IMR-90 (cell line): ENCODE measurements at regions not wholly inside any gene's neighbourhood (a gene's known extent, or its start where the extent isn't known, plus 50 kb on each side); places are given as distances from the start of the nearest gene placed in this dataset.

Experiments used
- ATAC-seq: fragments of 200-7000 bp; cut with Tn5 transposase; 2 replicates; pipeline ENCODE4 v1.9.1; 2020; ENCODE audit warnings: low read depth, mild to moderate bottlenecking, moderate library complexity
- BruUV-seq: library from RNA; stranded (reverse); fragments of 400-500 nt; replicated peaks from 2 replicates; lab custom pipeline; 2021; lab: Mats Ljungman, UMichigan
- CTCF ChIA-PET: fragments of 300-600 bp; formaldehyde crosslinking; extraction: SDS; loops from one replicate; lab custom pipeline; 2021; ENCODE audit warnings: antibody characterized with exemption; lab: Yijun Ruan, JAX
- POLR2A ChIA-PET: fragments of 300-600 bp; sonication (Branson Sonifier 250); formaldehyde crosslinking; loops from one replicate; lab custom pipeline; 2022; ENCODE audit warnings: antibody characterized with exemption; ENCODE audit not compliant: unreplicated experiment; lab: Charles Lee
- DNase-seq: peaks from one replicate; pipeline ENCODE4 v3.0.0; 2013
- H2AFZ ChIP-seq: replicated peaks from 2 replicates; pipeline ENCODE3; 2013; ENCODE audit warnings: low read length, mild to moderate bottlenecking; ENCODE audit not compliant: poor library complexity
- H2AK5ac ChIP-seq: 2 replicates; pipeline ENCODE4 v1.6.1; 2013; ENCODE audit warnings: low read depth, low read length, inconsistent platforms
- H2AK9ac ChIP-seq: replicated peaks from 2 replicates; pipeline ENCODE3; 2013; ENCODE audit warnings: mild to moderate bottlenecking, low read depth, low read length, moderate library complexity; ENCODE audit not compliant: poor library complexity
- H2BK120ac ChIP-seq: 2 replicates; pipeline ENCODE4 v1.6.1; 2013; ENCODE audit warnings: low read depth, low read length, inconsistent platforms
- H2BK15ac ChIP-seq: 3 replicates; pipeline ENCODE4 v1.6.1; 2013; ENCODE audit warnings: low read depth, low read length, inconsistent platforms
- H2BK20ac ChIP-seq: 2 replicates; pipeline ENCODE4 v1.6.1; 2013; ENCODE audit warnings: low read depth, mild to moderate bottlenecking, inconsistent platforms, low read length, moderate library complexity
- H2BK5ac ChIP-seq: 2 replicates; pipeline ENCODE4 v1.6.1; 2013; ENCODE audit warnings: mild to moderate bottlenecking, low read depth, low read length, inconsistent platforms; ENCODE audit not compliant: poor library complexity, severe bottlenecking
- H3K14ac ChIP-seq: replicated peaks from 2 replicates; pipeline ENCODE4 v1.6.1; 2013; ENCODE audit warnings: low read depth, low read length, inconsistent platforms
- H3K18ac ChIP-seq: 2 replicates; pipeline ENCODE4 v1.6.1; 2013; ENCODE audit warnings: low read depth, low read length, control low read depth
- H3K23ac ChIP-seq: 2 replicates; pipeline ENCODE4 v1.6.1; 2013; ENCODE audit warnings: low read depth, low read length, inconsistent platforms
- H3K27ac ChIP-seq: 2 replicates; pipeline ENCODE4 v1.5.1; 2013; ENCODE audit warnings: mild to moderate bottlenecking, control low read depth, low read length; ENCODE audit not compliant: insufficient read depth
- H3K27me3 ChIP-seq: 2 replicates; pipeline ENCODE4 v1.6.1; 2013; ENCODE audit warnings: low read length; ENCODE audit not compliant: control insufficient read depth, insufficient read depth
- H3K36me3 ChIP-seq: 2 replicates; pipeline ENCODE4 v1.6.1; 2013; ENCODE audit warnings: low read length, mixed read lengths; ENCODE audit not compliant: control insufficient read depth, insufficient read depth
- H3K4ac ChIP-seq: 2 replicates; pipeline ENCODE4 v1.6.1; 2013; ENCODE audit warnings: low read depth, low read length, inconsistent platforms
- H3K4me1 ChIP-seq: 2 replicates; pipeline ENCODE4 v1.6.1; 2013; ENCODE audit warnings: low read length, mixed read lengths; ENCODE audit not compliant: control insufficient read depth, insufficient read depth
- H3K4me2 ChIP-seq: 2 replicates; pipeline ENCODE4 v1.6.1; 2013; ENCODE audit warnings: low read depth, mild to moderate bottlenecking, control low read depth, low read length, moderate library complexity
- H3K4me3 ChIP-seq: 2 replicates; pipeline ENCODE4 v1.5.1; 2013; ENCODE audit warnings: low read depth, mild to moderate bottlenecking, control low read depth, low read length, moderate library complexity; ENCODE audit not compliant: insufficient read depth
- H3K56ac ChIP-seq: 2 replicates; pipeline ENCODE4 v1.6.1; 2013; ENCODE audit warnings: low read length, inconsistent platforms; ENCODE audit not compliant: insufficient read depth; ENCODE audit errors: extremely low read depth
- H3K79me1 ChIP-seq, 2 experiments: 2 replicates each; pipeline ENCODE4 v1.6.1; 2013; ENCODE audit warnings: low read length in 2 of 2, inconsistent platforms in 1 of 2, low read depth in 1 of 2
- H3K9ac ChIP-seq: 2 replicates; pipeline ENCODE4 v1.6.1; 2013; ENCODE audit warnings: low read depth, low read length, control low read depth
- H3K9me1 ChIP-seq: 2 replicates; pipeline ENCODE4 v1.6.1; 2013; ENCODE audit warnings: low read length, inconsistent platforms; ENCODE audit not compliant: insufficient read depth
- H3K9me3 ChIP-seq: 2 replicates; pipeline ENCODE4 v1.6.1; 2013; ENCODE audit warnings: low read length; ENCODE audit not compliant: control insufficient read depth, insufficient read depth
- H4K20me1 ChIP-seq: 2 replicates; pipeline ENCODE4 v1.6.1; 2013; ENCODE audit warnings: low read length, inconsistent platforms; ENCODE audit not compliant: insufficient read depth
- H4K5ac ChIP-seq: 2 replicates; pipeline ENCODE4 v1.6.1; 2013; ENCODE audit warnings: mild to moderate bottlenecking, low read depth, low read length, control low read depth
- H4K8ac ChIP-seq, 2 experiments: 2 replicates each; pipeline ENCODE4 v1.6.1; 2013; ENCODE audit warnings: low read depth in 2 of 2, low read length in 2 of 2, control low read depth in 1 of 2, inconsistent platforms in 1 of 2
- H4K91ac ChIP-seq: 2 replicates; pipeline ENCODE4 v1.6.1; 2013; ENCODE audit warnings: low read depth, low read length, inconsistent platforms; ENCODE audit not compliant: insufficient read depth
- BHLHE40 ChIP-seq: fragments of 150-350 bp; IDR thresholded peaks from 2 replicates; pipeline ENCODE4 v1.6.1; 2016; ENCODE audit warnings: mild to moderate bottlenecking, low read depth, low read length
- CEBPB ChIP-seq: IDR thresholded peaks from 2 replicates; pipeline ENCODE4 v1.6.1; 2012; ENCODE audit warnings: low read depth, low read length, improper control_type of control experiment
- CHD1 ChIP-seq: IDR thresholded peaks from 2 replicates; pipeline ENCODE4 v1.6.1; 2012; ENCODE audit warnings: low read depth, low read length, improper control_type of control experiment
- CTCF ChIP-seq: conservative IDR thresholded peaks from 2 replicates; pipeline ENCODE4 v1.5.1; 2012; ENCODE audit warnings: mild to moderate bottlenecking, low read depth, low read length, improper control_type of control experiment
- ELK1 ChIP-seq: fragments of 150-350 bp; IDR thresholded peaks from 2 replicates; pipeline ENCODE4 v1.6.1; 2016; ENCODE audit warnings: low read depth, mild to moderate bottlenecking, low read length, moderate library complexity, borderline replicate concordance
- FOS ChIP-seq: fragments of 150-350 bp; IDR thresholded peaks from 2 replicates; pipeline ENCODE4 v1.6.1; 2016; ENCODE audit warnings: low read depth, low read length
- MAFK ChIP-seq: IDR thresholded peaks from 2 replicates; pipeline ENCODE4 v1.6.1; 2012; ENCODE audit warnings: low read depth, low read length, improper control_type of control experiment
- MAZ ChIP-seq: IDR thresholded peaks from 2 replicates; pipeline ENCODE4 v1.6.1; 2012; ENCODE audit warnings: low read depth, mild to moderate bottlenecking, low read length, improper control_type of control experiment, moderate library complexity, borderline replicate concordance
- NFE2L2 ChIP-seq: fragments of 150-350 bp; IDR thresholded peaks from 2 replicates; pipeline ENCODE4 v1.6.1; 2016; ENCODE audit warnings: low read depth, mild to moderate bottlenecking, low read length
- POLR2A ChIP-seq: IDR thresholded peaks from 2 replicates; pipeline ENCODE4 v1.6.1; 2012; ENCODE audit warnings: mild to moderate bottlenecking, low read depth, low read length
- RAD21 ChIP-seq: IDR thresholded peaks from 2 replicates; pipeline ENCODE4 v1.6.1; 2012; ENCODE audit warnings: low read length, improper control_type of control experiment
- RCOR1 ChIP-seq: IDR thresholded peaks from 2 replicates; pipeline ENCODE4 v1.6.1; 2012; ENCODE audit warnings: mild to moderate bottlenecking, low read length, improper control_type of control experiment; ENCODE audit not compliant: insufficient replicate concordance
- RFX5 ChIP-seq: IDR thresholded peaks from 2 replicates; pipeline ENCODE4 v1.8.0; 2012; ENCODE audit warnings: low read depth, mild to moderate bottlenecking, low read length, moderate library complexity
- SMC3 ChIP-seq: fragments of 150-350 bp; IDR thresholded peaks from 2 replicates; pipeline ENCODE4 v1.6.1; 2016; ENCODE audit warnings: low read depth, mild to moderate bottlenecking, antibody characterized with exemption, low read length, moderate library complexity
- USF2 ChIP-seq: fragments of 150-350 bp; IDR thresholded peaks from 2 replicates; pipeline ENCODE4 v1.6.1; 2017; ENCODE audit warnings: mild to moderate bottlenecking, antibody characterized with exemption, low read length, low read depth
- WGBS, 2 experiments: methylation state at CpG; one replicate each; pipeline versions ENCODE4 v1.1.5 to v1.1.7; 2013; ENCODE audit warnings: missing lambda C conversion rate in 2 of 2; ENCODE audit not compliant: insufficient read length in 1 of 2; ENCODE audit errors: extremely low coverage in 2 of 2; 5-methylcytosine and 5-hydroxymethylcytosine counted together
- dilution Hi-C: fragments of 300-500 bp; cut with HindIII; formaldehyde crosslinking; loops from one replicate; pipeline ENCODE4 v1.14.3; 2018; ENCODE audit warnings: low sequenced_read_pairs; ENCODE audit not compliant: unreplicated experiment
- in situ Hi-C: fragments of 300-500 bp; cut with MboI; formaldehyde crosslinking; loops from 3 replicates; pipeline ENCODE4 v1.14.3; 2019; ENCODE audit warnings: low sequenced_read_pairs, inconsistent platforms, mixed read lengths
- intact Hi-C: fragments of 100-400 bp; cut with micrococcal nuclease; formaldehyde crosslinking; loops from 2 replicates; pipeline ENCODE4 v1.10.0; 2022

DNA sequence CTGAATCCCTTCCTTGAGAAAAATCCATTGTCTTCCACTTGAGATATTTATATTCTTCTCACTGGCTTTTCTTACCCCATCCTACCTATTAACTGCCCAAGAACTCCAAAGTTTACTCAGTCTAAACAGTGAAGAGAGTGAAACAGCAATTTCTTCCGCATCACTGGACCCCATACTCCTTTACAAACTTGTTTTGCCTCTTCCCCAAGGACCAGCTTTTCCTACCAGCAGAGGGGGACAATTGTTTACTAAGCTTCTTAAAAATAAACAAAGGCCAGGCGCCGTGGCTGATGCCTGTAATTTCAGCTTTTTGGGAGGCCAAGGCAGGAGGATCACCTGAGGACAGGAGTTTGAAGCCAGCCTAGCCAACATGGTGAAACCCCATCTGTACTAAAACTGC, 52.0 kb downstream of the LRATD1 start:
- H3K56ac ChIP-seq: no peak overlapping the region
- in situ Hi-C loops: no loop called here
- no peak overlapping the region for H2AFZ ChIP-seq

More for the DNA sequence above, 52.0 kb downstream of the LRATD1 start:
- ATAC-seq (no peak), DNase-seq (no peak)
- Histone ChIP-seq H2AK5ac (no peak overlapping the region), H3K9me1 (no peaks in the 10 kb centered on the region), H3K27ac (no peak overlapping the region), H4K8ac (no peak overlapping the region), H3K9ac (no peak overlapping the region), H3K9me3 (peaks cover 4% of the 10 kb centered on the region; the same call in 1 of the 2 replicates), H2BK5ac (no peak overlapping the region), H4K20me1 (no peaks in the 10 kb centered on the region), H2BK120ac (no peak overlapping the region), H3K14ac (no peak overlapping the region), H3K4me3 (no peak overlapping the region), H3K36me3 (no peaks in the 10 kb centered on the region), H3K4ac (no peak overlapping the region), H2BK20ac (no peak overlapping the region), H3K27me3 (no peaks in the 10 kb centered on the region), H4K5ac (no peak overlapping the region), H4K91ac (no peak overlapping the region), H3K23ac (no peak overlapping the region), H3K79me1 (no peaks in the 10 kb centered on the region), H2BK15ac (no peak overlapping the region), H2AK9ac (no peak overlapping the region), H3K4me1 (no peaks in the 10 kb centered on the region), H3K4me2 (no peak overlapping the region), H3K18ac (no peak overlapping the region)
- no peak for TF ChIP-seq BHLHE40
- no peak for TF ChIP-seq FOS
- TF ChIP-seq SMC3: no peak
- TF ChIP-seq CEBPB: no peak
- TF ChIP-seq RCOR1: no peak
- no peak for TF ChIP-seq MAFK
- no peak for TF ChIP-seq RFX5
- no peak for TF ChIP-seq ELK1
- no peak for TF ChIP-seq CHD1
- no peak for TF ChIP-seq NFE2L2
- no peak for TF ChIP-seq RAD21
- TF ChIP-seq MAZ: no peak
- TF ChIP-seq USF2: no peak
- TF ChIP-seq CTCF: no peak
- TF ChIP-seq POLR2A: no peak
- WGBS, 2 experiments: 30% methylated on average over 2 of the region's 3 CpGs; no CpG with 5 or more reads in 1 of the 2 experiments
- intact Hi-C loops (no loop called here), dilution Hi-C loops (no loop called here)
- ChIA-PET POLR2A (no interaction called here), CTCF (no interaction called here)
- BruUV-seq: no TSS peak
